Keratinocyte (primary cell): ENCODE measurements at regions not wholly inside any gene's neighbourhood (a gene's known extent, or its start where the extent isn't known, plus 50 kb on each side); places are given as distances from the start of the nearest gene placed in this dataset.

Experiments
- DNase-seq: peaks from one replicate; pipeline ENCODE4 v3.0.0-alpha.2; 2011; ENCODE audit warnings: low read depth, missing footprints, low spot score
- FAIRE-seq: peaks from 2 replicates; lab custom pipeline; 2011; peaks lifted over from hg19 to GRCh38; lab: Jason Lieb, UNC
- H2AFZ ChIP-seq: 2 replicates; pipeline ENCODE4 v1.6.0; 2012; ENCODE audit warnings: low read length, control low read depth, inconsistent platforms; ENCODE audit not compliant: control insufficient read depth
- H3K27ac ChIP-seq: 2 replicates; pipeline ENCODE4 v1.5.1; 2011; ENCODE audit warnings: low read length; ENCODE audit not compliant: control insufficient read depth, insufficient read depth
- H3K27me3 ChIP-seq: 3 replicates; pipeline ENCODE4 v1.6.0; 2011; ENCODE audit warnings: low read length; ENCODE audit not compliant: control insufficient read depth, insufficient read depth; ENCODE audit errors: extremely low read depth
- H3K36me3 ChIP-seq, 2 experiments: 2 replicates in 1 of 2; 3 replicates in 1 of 2; pipeline ENCODE4 v1.5.1; 2011; ENCODE audit warnings: low read length in 2 of 2, mild to moderate bottlenecking in 1 of 2; ENCODE audit not compliant: control insufficient read depth in 2 of 2, insufficient read depth in 2 of 2; ENCODE audit errors: extremely low read depth in 1 of 2
- H3K4me1 ChIP-seq: 3 replicates; pipeline ENCODE4 v1.5.1; 2011; ENCODE audit warnings: low read length; ENCODE audit not compliant: control insufficient read depth, insufficient read depth; ENCODE audit errors: extremely low read depth
- H3K4me2 ChIP-seq: 3 replicates; pipeline ENCODE4 v1.6.0; 2011; ENCODE audit warnings: low read depth, low read length; ENCODE audit not compliant: control insufficient read depth, insufficient read depth; ENCODE audit errors: extremely low read depth
- H3K4me3 ChIP-seq, 3 experiments: fragments of 200-600 bp in 1 of 3; sonication (generic) in 1 of 3; 2 replicates in 2 of 3; 3 replicates in 1 of 3; pipeline ENCODE4 v1.5.1; 2011 to 2016; ENCODE audit warnings: low read length in 3 of 3, mild to moderate bottlenecking in 3 of 3, control low read depth in 2 of 3, inconsistent platforms in 1 of 3, low read depth in 1 of 3, mixed read lengths in 1 of 3, mixed run types in 1 of 3, moderate library complexity in 1 of 3; ENCODE audit not compliant: control insufficient read depth in 2 of 3, insufficient read depth in 2 of 3; ENCODE audit errors: extremely low read depth in 1 of 3
- H3K79me2 ChIP-seq: 2 replicates; pipeline ENCODE4 v1.6.0; 2012; ENCODE audit warnings: low read length; ENCODE audit not compliant: control insufficient read depth, insufficient read depth
- H3K9ac ChIP-seq: 3 replicates; pipeline ENCODE4 v1.6.0; 2011; ENCODE audit warnings: low read length; ENCODE audit not compliant: control insufficient read depth, insufficient read depth; ENCODE audit errors: extremely low read depth
- H3K9me1 ChIP-seq: 3 replicates; pipeline ENCODE4 v1.6.0; 2011; ENCODE audit warnings: low read length; ENCODE audit not compliant: control insufficient read depth, insufficient read depth; ENCODE audit errors: extremely low read depth
- H3K9me3 ChIP-seq: 2 replicates; pipeline ENCODE4 v1.5.1; 2012; ENCODE audit warnings: low read depth, low read length; ENCODE audit not compliant: control insufficient read depth
- H4K20me1 ChIP-seq: 3 replicates; pipeline ENCODE4 v1.6.0; 2011; ENCODE audit warnings: low read length; ENCODE audit not compliant: control insufficient read depth, insufficient read depth; ENCODE audit errors: extremely low read depth
- EZH2 ChIP-seq: IDR thresholded peaks from one replicate; pipeline ENCODE4 v1.6.1; 2012; ENCODE audit warnings: inconsistent platforms, mild to moderate bottlenecking, low read length, moderate library complexity
- dilution Hi-C: fragments of 300-500 bp; cut with MboI; formaldehyde crosslinking; loops from one replicate; pipeline ENCODE4 v1.7.0; 2020; ENCODE audit warnings: low sequenced_read_pairs; ENCODE audit not compliant: extremely low pct_ligation_motif_present
- TF ChIP-seq, protein P1 (sequence below), 3 experiments: IDR thresholded peaks in 1 of 3; conservative IDR thresholded peaks in 1 of 3; optimal IDR thresholded peaks in 1 of 3; 2 replicates in 2 of 3; 3 replicates in 1 of 3; pipeline versions ENCODE3 to v1.5.1; 2011; ENCODE audit warnings: low read length in 3 of 3, mild to moderate bottlenecking in 3 of 3, moderate library complexity in 2 of 3, control low read depth in 1 of 3, inconsistent platforms in 1 of 3; ENCODE audit not compliant: insufficient read depth in 2 of 3; ENCODE audit errors: extremely low read depth in 1 of 3

DNA sequence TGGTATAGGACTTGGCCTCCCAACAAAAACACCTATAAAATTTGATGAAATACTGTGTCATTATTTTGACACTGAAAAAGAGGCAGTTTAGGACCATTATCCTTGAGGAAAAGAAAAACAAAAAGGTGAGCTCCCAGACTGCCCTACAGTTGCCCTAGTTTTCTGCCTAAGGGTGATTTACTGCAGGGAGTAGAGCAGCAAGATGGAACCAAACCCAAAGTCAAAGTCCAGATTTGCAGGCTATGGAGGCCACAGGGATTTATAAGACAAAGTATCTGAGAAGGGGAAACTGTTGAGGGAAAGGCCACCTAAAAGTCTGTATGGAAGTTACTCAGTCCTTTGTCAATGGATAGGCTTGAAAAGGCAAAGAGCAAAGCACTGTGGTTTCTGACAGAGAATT, 112.4 kb upstream of the TRPC4 start:
- no peaks in the 10 kb centered on the region for H3K79me2 ChIP-seq
- no peaks in the 10 kb centered on the region for H3K4me1 ChIP-seq
- DNase-seq: no peak
- no peak overlapping the region for H3K4me3 ChIP-seq
- H3K9me1 ChIP-seq: no peaks in the 10 kb centered on the region
- H3K36me3 ChIP-seq: no peaks in the 10 kb centered on the region
- TF ChIP-seq, protein P1, sequence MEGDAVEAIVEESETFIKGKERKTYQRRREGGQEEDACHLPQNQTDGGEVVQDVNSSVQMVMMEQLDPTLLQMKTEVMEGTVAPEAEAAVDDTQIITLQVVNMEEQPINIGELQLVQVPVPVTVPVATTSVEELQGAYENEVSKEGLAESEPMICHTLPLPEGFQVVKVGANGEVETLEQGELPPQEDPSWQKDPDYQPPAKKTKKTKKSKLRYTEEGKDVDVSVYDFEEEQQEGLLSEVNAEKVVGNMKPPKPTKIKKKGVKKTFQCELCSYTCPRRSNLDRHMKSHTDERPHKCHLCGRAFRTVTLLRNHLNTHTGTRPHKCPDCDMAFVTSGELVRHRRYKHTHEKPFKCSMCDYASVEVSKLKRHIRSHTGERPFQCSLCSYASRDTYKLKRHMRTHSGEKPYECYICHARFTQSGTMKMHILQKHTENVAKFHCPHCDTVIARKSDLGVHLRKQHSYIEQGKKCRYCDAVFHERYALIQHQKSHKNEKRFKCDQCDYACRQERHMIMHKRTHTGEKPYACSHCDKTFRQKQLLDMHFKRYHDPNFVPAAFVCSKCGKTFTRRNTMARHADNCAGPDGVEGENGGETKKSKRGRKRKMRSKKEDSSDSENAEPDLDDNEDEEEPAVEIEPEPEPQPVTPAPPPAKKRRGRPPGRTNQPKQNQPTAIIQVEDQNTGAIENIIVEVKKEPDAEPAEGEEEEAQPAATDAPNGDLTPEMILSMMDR (optimal IDR thresholded peaks at IDR 0.05 in 1 of 3, IDR thresholded peaks at IDR 0.05 in 1 of 3, conservative IDR thresholded peaks at IDR 0.05 in 1 of 3; ENCODE audit: extremely low read depth in 1 of 3, insufficient read depth in 2 of 3, low read length in 3 of 3): no peak
- TF ChIP-seq EZH2: no peak
- no peaks in the 10 kb centered on the region for H4K20me1 ChIP-seq
- no peak overlapping the region for H3K9ac ChIP-seq
- H2AFZ ChIP-seq: no peak overlapping the region
- H3K27ac ChIP-seq: no peak overlapping the region
- H3K9me3 ChIP-seq: no peaks in the 10 kb centered on the region
- no peak overlapping the region for H3K4me2 ChIP-seq
- dilution Hi-C loops: no loop called here
- FAIRE-seq: no peak
- no peaks in the 10 kb centered on the region for H3K27me3 ChIP-seq

DNA sequence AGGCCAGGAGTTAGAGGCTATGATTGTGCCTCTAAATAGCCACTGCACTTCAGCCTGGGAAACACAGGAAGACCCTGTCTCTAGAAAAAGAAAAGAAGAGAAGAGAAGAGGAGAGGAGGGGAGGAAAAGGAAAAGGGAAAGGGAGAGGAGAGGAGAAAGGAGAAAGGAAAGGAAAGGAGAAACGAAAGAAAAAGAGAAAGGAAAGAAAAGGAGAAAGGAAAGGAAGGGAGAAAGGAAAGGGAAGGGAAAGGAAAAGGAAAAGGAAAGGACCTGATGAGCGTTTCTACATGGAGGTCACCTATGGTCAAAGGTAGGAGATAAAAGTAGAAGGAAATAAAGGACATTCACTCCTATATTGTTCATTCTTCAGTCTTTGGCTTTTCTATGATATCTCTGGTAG, 109.1 kb upstream of the TRPC4 start:
- H2AFZ ChIP-seq: no peak overlapping the region
- no peak overlapping the region for H3K4me2 ChIP-seq
- no peak overlapping the region for H3K4me3 ChIP-seq
- no peaks in the 10 kb centered on the region for H3K79me2 ChIP-seq
- H4K20me1 ChIP-seq: no peaks in the 10 kb centered on the region
- no peak overlapping the region for H3K27ac ChIP-seq
- TF ChIP-seq, protein P1 (optimal IDR thresholded peaks at IDR 0.05 in 1 of 3, IDR thresholded peaks at IDR 0.05 in 1 of 3, conservative IDR thresholded peaks at IDR 0.05 in 1 of 3; ENCODE audit: extremely low read depth in 1 of 3, insufficient read depth in 2 of 3, low read length in 3 of 3): no peak
- no peak for TF ChIP-seq EZH2
- no peaks in the 10 kb centered on the region for H3K27me3 ChIP-seq
- dilution Hi-C loops: no loop called here
- FAIRE-seq: no peak
- no peak for DNase-seq
- no peaks in the 10 kb centered on the region for H3K9me1 ChIP-seq
- no peaks in the 10 kb centered on the region for H3K36me3 ChIP-seq
- no peak overlapping the region for H3K9ac ChIP-seq
- H3K4me1 ChIP-seq: no peaks in the 10 kb centered on the region
- no peaks in the 10 kb centered on the region for H3K9me3 ChIP-seq
